ENCODE measurements at regions not wholly inside any gene's neighbourhood (a gene's known extent, or its start where the extent isn't known, plus 50 kb on each side); places are given as distances from the start of the nearest gene placed in this dataset.

DNA sequence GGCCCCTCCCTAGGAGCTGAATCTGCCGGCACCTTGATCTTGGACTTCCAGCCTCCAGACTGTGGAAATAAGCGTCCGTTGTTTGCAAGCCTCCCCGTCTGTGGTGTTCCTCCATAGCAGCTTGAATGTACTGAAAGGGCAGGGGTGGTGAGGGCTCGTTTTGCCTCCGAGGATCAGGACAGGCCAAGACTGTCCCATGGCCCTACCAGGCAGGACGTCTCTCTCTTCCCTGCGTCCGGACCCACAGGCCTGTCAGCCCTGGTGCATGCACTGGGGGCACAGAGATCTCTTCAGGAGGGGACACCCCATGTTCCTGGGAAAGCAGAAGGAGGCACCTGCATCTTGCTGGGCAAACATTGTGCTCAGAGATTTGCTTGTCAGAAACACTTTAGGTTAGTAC is 156.3 kb upstream of the C1orf174 start:
- TF ChIP-seq POLR2AphosphoS5 (IDR thresholded peaks at IDR 0.05; ENCODE audit: low read depth, low read length): no peak
- TF ChIP-seq, protein P1, sequence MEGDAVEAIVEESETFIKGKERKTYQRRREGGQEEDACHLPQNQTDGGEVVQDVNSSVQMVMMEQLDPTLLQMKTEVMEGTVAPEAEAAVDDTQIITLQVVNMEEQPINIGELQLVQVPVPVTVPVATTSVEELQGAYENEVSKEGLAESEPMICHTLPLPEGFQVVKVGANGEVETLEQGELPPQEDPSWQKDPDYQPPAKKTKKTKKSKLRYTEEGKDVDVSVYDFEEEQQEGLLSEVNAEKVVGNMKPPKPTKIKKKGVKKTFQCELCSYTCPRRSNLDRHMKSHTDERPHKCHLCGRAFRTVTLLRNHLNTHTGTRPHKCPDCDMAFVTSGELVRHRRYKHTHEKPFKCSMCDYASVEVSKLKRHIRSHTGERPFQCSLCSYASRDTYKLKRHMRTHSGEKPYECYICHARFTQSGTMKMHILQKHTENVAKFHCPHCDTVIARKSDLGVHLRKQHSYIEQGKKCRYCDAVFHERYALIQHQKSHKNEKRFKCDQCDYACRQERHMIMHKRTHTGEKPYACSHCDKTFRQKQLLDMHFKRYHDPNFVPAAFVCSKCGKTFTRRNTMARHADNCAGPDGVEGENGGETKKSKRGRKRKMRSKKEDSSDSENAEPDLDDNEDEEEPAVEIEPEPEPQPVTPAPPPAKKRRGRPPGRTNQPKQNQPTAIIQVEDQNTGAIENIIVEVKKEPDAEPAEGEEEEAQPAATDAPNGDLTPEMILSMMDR (IDR thresholded peaks at IDR 0.05): no peak

All from Panc1 (cell line).